NCI-H2107 treated with DMSO at 0.1 percent for 48 hours (cell line): ENCODE measurements at regions not wholly inside any gene's neighbourhood (a gene's known extent, or its start where the extent isn't known, plus 50 kb on each side); places are given as distances from the start of the nearest gene placed in this dataset.
A peak's percentile ranks its signal among the peaks of the same experiment; 100 is the strongest.

Source experiments
- DNase-seq: peaks from one replicate; lab custom pipeline; 2025; ENCODE audit not compliant: unreplicated experiment; lab: John Stamatoyannopoulos, UW

GRCh38 chrX:10288373-10288975 is 131.7 kb downstream of the CLCN4 start:
- no peak for DNase-seq

DNA sequence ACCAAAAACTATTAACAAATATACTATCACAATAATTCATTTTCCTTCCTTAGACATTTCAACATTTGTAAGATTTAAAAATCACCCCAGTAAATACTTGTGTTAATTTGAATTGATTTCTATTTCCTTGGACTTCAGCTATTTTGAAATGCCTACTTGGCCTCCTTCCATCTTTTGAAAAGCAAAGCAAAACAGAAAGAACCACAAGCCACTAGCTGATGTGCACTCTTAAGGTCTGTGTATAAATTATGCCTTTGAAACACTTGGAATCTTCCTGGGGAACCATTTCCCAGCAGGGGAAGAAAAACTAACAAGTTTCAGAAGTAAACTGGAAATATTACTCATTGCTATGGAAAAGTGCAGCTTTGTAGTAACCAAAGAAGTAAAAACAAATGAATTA is 139.8 kb downstream of the CLCN4 start:
- DNase-seq: no peak

DNA sequence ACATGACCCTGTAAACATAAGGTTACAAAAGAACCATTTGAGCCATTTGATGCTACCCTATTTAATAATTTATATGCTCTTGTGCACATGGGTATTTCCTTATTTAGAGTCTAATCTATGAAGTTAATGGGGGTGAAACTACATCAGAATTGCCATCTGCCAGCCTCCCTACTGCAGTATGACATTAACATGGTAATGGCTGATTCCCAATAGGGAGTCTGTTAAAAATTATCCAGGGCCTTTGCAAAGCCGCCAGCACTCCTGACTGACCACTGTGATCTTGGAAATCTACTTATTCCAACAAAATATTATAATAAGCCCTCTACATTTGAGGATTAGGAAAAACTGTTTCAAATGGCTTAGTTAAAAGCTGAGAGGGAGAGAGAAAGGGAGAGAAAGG is 153.7 kb downstream of the CLCN4 start:
- no peak for DNase-seq

- no peak for DNase-seq
Measured at GRCh38 chrX:10314530-10315104, 157.8 kb downstream of the CLCN4 start.

DNA sequence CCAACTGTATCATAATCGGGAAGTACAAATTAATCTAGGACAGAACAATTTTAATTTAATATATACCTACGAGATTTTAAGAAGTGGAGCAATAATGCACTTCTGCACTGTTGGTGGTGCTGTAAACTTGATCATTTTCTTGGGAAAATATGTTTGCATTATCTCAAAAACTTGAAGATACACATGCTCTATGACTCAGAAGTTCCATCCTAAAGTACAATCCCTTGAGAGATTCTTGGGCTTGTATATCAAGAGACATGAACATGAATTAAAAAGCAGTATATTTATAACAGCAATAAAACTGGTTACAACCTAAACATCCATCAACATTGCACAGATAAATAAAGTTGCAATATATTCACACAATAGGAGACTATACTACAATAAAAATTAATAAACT is 168.8 kb downstream of the CLCN4 start:
- DNase-seq: no peak

DNA sequence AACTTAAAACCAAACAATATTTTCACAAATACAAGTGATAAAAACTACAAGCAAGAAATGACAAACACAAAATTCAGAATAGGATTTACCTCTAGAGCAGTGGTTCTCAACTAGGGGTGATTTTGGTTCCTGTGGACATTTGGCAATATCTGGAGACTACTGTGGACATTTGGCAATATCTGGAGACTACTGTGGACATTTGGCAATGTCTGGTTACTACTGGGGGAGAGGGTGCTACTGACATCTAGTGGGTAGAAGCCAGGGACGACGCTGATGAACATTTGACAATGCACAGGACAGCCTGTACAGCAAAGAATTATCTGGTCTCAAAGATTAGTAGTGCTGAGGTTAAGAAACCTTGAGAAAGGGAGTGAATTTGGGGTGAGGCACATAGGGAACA is 169.8 kb downstream of the CLCN4 start:
- DNase-seq: no peak

GRCh38 chrX:10327651-10328050 is 170.9 kb downstream of the CLCN4 start:
- DNase-seq: no peak

DNA sequence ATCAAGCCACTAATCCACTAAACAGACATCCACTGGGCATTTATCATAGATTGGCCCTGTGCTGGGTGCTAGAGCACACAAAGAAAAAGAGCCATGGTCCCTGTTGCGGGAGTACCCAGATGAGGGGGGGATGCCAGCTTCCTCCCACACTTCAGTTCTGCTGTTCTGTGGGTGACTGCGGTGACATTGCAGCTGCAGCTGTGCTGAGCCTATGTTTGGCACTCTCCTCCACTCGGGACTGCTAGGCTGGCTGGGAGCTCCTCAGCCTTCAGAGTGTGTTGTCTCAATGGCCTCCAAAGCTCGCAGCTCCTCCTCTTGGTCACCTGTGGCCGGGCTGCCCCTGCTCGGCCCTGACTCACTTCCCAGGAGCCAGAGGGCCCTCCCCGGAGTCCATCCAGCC is 173.2 kb downstream of the CLCN4 start:
- no peak for DNase-seq

GRCh38 chrX:10341309-10341708 is 184.5 kb downstream of the CLCN4 start:
- DNase-seq: peak; percentile 73

- DNase-seq: no peak
Measured at GRCh38 chrX:10350221-10350620, 193.4 kb downstream of the CLCN4 start.

DNA sequence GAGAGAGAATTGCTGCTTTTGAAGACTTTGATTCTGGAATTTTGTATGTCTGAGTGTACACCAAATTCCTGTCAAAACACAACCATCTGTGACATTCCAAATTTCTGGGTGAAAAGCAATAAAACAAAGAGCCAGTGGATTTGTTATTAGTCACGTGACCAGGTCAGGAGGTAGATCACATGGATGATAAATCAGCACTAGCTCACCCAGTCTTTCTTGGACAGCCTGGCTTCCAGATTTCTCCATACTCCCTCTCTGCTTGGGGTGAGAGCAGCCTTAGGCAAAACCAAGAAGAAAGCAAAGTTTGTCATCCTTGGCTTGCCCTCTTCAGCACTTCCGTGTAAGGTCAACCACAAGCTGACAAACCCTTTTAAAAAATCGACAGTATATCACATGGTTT is 194.2 kb downstream of the CLCN4 start:
- DNase-seq: no peak

GRCh38 chrX:10352536-10352935 is 195.8 kb downstream of the CLCN4 start:
- DNase-seq: no peak

DNA sequence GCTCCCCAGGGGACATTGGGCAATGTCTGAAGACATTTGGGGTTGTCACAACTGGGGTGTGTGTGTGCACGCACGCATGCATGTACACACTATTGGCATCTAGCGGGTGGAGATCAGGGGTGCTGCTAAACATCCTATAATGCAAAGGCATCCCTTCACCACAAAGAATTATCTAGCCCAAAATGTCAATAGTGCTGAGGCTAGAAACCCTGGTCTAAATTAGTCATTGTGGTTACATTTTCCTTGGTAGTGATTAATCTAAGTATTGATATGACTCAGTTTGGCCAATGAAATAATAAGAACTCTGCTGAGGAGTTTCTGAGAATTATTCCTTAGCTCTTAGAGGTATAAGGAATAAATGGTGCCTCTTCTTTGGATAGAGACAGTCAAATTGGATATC is 200.2 kb downstream of the CLCN4 start:
- no peak for DNase-seq

DNA sequence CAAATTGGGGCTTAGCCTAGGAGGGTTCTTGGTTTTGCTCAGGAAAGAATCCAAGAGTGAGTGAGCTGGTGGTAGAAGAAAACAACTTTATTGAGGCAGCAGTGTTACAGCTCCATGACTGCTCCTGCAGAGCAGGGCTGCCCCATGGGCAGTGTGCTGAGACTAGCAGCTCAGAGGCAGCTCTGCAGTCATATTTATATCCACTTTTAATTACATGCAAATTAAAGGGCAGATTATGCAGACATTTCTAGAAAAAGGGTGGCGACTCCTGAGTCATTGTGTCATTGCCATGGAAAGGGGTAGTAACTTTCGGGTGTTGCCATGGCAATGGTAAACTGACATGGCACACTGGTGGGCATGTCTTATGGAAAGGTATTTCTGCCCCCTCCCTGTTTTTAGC is 202.2 kb downstream of the CLCN4 start:
- no peak for DNase-seq

GRCh38 chrX:10360116-10360515 is 203.3 kb downstream of the CLCN4 start:
- peak; percentile 4 for DNase-seq

GRCh38 chrX:10365532-10366265 is 208.9 kb downstream of the CLCN4 start:
- no peak for DNase-seq

- no peak for DNase-seq
Measured at GRCh38 chrX:10367406-10367805, 210.6 kb downstream of the CLCN4 start.

GRCh38 chrX:10370976-10371375 is 214.2 kb downstream of the CLCN4 start:
- DNase-seq: no peak

DNA sequence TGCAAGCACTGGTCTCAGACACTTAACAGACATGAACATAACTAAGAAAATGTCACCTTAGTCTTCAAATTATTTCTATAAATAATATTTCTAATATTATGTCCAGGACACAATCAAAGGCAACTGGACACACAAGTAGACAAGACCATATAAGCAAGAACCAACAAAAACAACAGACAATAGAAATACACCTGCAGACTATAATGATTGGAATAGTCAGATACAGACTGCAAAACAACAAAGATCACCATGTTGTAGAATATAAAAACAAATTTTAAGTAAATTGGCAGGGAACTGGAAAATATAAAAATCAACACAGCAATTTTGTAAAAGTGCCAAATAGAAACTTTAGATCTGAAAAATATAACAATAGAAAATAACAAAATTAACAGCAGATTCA is 220.7 kb downstream of the CLCN4 start:
- no peak for DNase-seq

DNA sequence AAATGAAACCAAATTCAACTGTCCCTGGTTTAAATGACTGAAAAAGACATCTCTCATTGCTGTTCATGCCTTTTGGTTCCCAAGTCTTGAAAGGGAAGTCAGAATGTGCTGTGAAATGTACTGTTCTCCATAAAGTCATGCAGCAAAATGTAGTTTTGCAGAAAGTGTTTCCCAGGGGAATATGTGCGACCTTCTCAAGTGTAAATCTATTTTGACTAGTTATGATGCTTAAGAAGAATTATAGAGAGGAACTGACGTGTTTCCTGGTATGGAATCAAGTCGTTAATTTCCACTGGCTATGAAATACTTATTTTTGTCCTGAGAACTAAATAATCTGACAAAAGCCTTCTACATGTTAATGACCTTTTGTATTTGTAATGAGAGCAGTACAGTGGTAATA is 223.1 kb downstream of the CLCN4 start:
- DNase-seq: no peak

DNA sequence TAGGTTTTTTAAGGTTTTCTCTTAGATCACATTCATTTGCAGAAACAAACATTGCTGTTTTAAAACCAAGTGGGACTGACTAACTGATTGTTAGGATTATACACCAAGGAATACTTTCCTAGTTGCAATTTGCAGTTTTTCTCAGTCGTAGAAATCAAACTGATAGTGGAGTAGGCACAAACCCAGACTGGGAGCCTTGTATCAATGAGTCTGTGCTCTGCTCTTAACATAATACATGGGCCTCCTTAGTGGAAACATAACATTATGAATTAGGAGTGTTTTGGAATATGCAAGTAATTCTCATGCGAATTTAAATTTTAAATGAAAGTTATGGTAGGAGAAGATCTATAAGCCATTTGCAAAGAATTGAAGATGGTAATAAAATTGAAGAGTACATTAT is 223.5 kb downstream of the CLCN4 start:
- no peak for DNase-seq

GRCh38 chrX:10381193-10381592 is 224.4 kb downstream of the CLCN4 start:
- no peak for DNase-seq

- DNase-seq: no peak
Measured at GRCh38 chrX:10387011-10387410, 230.2 kb downstream of the CLCN4 start.
